CD4-positive, alpha-beta T cell treated with Interleukin-4 for 1 hour (primary cell): ENCODE measurements at regions not wholly inside any gene's neighbourhood (a gene's known extent, or its start where the extent isn't known, plus 50 kb on each side); places are given as distances from the start of the nearest gene placed in this dataset.
"Not testable (repeated sequence)": the region's sequence is repeated elsewhere in the genome, so short reads cannot be mapped to it uniquely, and the experiment has no call there.

Source experiments
- DNase-seq, 2 donors: peaks; one replicate each; pipeline ENCODE4 v3.0.0-alpha.2; 2020 to 2022

DNA sequence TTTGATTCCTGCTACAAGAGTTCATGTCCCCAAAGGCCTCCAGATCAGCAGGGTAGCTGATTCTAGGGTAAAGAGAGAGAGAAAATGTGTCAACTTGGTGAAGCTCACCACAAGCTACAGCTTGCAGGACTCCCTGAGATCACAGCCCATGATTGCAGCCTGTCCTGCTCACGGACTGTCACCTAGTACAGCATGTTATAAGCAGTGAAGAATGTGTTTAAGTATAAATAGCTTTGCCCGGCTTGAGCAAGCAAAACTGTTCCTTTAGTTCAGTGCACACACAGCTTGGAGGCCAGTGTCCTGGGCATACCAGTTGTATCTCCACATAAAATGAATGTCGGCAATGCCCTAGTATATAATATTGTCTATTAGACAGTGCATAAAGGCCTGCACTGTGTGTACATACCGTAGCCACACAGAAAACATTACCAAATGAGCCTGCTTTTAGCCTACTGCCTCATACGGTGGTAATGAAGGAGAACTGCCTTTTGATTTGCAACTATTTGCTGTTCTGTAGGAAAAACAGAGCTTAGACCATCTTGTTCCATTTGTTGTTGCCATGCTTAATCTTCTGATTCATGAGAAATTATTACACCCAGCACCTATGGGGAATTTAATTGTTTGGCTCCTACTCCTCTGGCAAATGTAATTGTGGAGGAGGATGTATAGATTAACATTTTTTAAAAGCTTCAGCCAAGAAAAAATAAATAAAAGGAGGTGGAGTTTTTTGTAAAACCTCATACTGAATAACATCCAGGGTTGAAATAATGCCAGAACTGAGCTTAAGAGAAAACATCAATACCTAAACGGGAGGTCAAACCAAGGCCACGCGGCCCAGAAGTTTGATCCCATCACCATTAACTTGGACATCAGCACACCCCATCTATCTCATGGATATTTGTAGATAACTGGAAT is 108.1 kb upstream of the G2E3 start:
- no peak for DNase-seq

DNA sequence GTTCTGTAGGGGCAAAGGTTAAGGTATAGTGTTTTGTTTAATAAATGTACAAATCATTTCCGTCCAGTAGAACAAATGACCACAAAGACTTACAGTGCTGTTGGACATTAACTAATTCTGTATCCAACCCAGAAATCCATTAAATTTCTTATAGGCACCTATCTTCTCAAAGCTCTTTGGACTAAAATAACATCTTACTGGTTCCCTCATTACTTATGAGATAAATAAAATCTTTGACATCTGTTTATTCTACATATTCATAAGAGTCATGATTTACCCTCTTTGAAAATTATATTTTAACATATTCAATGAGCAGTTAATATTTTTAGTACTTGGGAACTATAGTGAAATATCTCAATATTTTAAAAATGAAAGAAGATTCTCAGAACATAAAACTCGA is 102.7 kb upstream of the G2E3 start:
- no peak for DNase-seq

DNA sequence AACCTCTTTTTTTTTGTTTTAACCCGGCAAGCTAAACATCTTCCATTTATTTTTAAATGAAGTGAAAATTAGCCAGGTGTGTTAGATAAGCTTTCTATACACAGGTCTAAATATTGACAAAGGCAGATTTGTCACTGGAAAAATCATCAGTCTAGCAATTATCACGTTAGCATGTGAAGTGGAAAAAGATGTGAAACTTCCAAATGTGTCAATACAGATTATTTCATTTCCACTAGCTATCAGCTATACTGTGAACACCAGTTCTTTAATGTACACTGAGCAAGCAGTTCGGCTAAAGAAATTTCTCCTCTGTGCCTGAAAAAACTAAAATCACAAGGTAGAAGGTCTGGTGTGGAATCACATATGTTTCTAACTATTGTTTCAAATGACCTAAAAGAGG is 96.6 kb upstream of the G2E3 start:
- DNase-seq, result no peak

- no peak for DNase-seq
These were observed 94.5 kb upstream of the G2E3 start for GRCh38 chr14:30464481-30464880.

- no peak for DNase-seq
These were observed 90.6 kb upstream of the G2E3 start for GRCh38 chr14:30468354-30468753.

DNA sequence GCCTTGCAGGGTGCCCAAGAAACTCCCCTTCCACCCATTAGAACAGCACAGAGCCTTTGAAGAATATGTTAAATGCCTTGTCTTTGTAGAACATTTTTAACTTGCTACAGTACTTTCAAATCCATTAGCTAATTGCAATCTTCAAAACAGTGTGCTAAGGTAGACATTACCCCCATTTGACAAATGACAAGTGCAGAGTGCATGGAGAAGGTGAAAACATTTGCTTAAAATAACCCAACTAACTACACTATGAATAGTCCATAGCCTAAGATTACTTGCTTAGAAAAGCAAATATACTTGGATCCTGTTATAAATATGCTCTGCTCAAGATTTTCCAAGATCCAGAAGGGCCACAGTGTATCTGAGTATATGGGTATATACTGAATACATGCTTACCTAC is 87.0 kb upstream of the G2E3 start:
- no peak for DNase-seq

GRCh38 chr14:30473846-30474696 is 84.9 kb upstream of the G2E3 start:
- not testable (repeated sequence) for DNase-seq

- no peak for DNase-seq
These were observed 76.7 kb upstream of the G2E3 start for GRCh38 chr14:30482276-30482675.

DNA sequence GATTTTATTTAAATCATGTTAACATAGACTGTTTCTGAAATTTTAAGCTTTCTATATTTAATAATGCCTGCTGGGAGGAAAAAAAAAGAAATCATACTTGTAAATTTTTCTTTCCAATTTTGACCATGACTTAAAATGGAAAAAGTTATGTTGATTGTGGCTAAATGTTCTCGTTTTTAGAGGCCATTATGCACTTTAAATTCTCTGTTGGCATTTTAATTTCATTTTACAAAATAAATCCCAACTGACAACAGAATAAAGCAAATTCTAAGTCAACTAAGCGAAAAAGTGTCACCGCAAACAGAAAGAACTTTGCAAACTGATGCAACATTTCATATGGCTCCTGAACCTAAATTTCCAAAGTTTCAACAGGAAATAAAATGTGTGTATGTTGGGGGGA is 74.8 kb upstream of the G2E3 start:
- no peak for DNase-seq

GRCh38 chr14:30484976-30485375 is 74.0 kb upstream of the G2E3 start:
- DNase-seq, result no peak

DNA sequence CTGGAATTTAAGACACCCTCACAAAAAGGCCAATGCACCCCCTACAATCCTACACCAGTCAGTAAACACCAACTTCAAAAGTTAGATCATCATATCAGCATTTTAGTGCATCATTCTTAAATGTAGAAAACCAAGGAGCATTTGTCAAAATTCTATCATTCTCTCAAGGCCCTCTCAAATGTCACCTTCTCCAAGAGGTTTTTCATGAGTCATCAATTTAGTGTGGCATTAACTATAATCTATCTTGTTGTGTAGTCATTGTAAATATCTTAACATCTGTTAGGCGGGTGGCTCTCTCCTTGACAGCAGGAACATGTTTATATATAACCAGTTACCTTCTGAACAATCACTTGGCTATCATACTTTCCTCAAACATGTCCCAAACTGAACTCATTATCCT is 62.1 kb upstream of the G2E3 start:
- no peak for DNase-seq

DNA sequence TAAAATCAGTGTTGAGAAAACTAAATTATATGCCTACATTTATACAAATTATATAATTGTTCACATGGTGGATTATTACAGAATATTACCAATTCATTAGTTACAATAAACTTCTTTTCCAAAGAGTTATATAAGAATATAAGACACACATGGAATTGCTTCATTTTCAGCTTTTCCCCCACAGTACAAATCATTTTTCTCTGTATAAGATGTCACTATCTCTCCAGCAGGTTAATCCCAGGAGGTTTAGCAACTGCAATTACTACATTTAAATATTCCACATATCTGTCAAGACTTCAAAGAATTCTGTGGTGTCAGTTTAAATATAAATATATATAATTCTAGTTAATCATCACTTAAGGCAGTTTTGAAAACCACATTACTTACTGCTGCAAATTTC is 59.6 kb upstream of the G2E3 start:
- no peak for DNase-seq

DNA sequence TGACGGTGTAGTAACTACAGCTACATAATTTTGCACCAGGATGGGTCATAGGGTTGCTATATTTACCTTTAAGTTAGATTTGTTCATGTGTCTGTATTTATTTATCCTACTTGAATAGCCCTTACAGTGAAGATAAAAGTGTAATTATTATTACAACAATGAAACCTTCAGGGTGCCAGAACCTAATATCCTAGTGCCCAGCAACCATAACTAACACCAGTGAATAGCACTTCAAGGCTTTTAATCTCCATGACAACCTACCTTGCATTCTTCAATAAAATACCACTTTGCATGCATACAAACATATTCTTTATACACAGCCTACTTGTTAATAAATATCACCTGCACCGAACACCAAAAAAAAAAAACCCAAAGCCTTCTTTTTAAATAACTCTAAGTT is 58.7 kb upstream of the G2E3 start:
- DNase-seq, result no peak

DNA sequence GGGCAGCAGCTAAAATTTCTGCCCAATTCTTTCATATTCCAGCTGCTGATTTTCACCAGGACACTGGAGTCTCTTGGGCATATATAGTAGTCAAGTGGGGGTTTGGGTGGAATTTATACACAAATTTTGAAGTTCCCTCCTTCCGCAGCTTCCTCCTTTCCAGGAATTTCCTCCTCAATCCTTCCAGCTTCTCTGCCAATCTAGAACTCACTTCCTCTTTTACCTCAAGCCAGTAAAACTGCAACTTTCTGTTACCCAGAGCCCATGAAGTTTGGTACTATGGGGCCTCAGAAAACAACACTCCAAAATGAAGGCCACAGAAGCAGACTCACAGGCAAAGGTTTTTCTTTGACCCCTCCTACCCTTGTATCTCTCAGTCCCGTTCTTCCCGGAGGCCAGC is 51.7 kb upstream of the G2E3 start:
- no peak for DNase-seq
